ENCODE measurements at regions not wholly inside any gene's neighbourhood (a gene's known extent, or its start where the extent isn't known, plus 50 kb on each side); places are given as distances from the start of the nearest gene placed in this dataset.

- DNase-seq: no peak
Measured at GRCh38 chr4:152089584-152089983, 328.8 kb upstream of the GATB start.

- DNase-seq: no peak
Measured at GRCh38 chr4:152087335-152087734, 326.5 kb upstream of the GATB start.

GRCh38 chr4:152085657-152086056 is 324.9 kb upstream of the GATB start:
- no peak for DNase-seq

DNA sequence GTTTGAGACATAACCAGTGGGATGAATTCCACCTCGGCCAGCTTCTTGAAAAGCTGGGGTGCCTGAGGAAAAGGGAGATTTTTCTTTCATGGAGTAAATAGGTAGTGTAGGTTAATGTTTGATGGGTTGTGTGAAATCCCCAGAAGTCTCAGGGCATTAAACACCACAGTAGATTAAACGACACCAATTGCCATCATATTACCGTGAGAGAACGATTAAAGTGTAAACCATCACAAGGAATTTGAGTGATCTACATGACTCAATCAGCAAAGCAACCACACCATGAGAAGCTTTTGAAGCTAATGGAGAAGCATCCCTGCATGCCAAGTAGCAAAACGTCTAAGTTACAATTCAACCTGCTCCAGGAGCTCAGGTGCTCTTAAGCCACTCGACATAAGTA is 322.5 kb upstream of the GATB start:
- no peak for DNase-seq

- no peak for DNase-seq
Measured at GRCh38 chr4:152081024-152081423, 320.2 kb upstream of the GATB start.

DNA sequence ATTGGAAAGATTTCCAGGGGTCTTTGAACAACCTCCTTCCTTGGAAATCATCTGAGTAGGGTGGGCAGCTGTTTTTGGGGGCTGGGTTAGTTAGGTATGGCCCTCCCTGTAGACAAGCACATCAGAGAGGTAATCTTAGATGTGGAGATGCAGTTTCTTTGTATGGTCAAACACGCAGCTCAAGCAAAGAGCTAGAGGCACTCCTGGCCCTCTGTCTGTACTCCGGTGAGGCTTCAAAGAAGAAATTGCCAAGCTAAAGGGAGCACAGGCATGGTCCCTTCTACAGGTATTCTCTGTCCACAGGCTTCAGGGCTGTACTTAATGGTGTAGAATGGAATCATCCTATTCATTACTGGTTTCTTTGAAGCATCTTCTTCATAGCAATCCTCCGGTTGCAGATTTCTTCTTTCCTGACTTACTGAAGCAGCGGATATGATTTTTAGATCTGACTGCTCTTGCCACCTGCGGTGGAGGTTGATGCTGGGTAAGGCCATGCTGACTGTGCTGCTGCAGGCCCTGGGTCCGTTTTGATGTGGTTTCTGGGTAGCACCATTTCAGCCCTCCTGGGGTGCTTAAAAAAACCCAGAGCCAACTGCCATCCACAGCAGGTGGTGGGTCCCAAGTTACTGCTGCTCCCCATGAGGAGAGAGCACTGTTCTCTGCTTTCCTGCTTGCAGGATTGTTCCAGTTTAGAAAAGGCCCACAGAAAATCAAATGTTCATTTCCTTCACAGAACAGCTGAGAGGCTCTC is 318.9 kb upstream of the GATB start:
- peak; percentile 44 for DNase-seq

DNA sequence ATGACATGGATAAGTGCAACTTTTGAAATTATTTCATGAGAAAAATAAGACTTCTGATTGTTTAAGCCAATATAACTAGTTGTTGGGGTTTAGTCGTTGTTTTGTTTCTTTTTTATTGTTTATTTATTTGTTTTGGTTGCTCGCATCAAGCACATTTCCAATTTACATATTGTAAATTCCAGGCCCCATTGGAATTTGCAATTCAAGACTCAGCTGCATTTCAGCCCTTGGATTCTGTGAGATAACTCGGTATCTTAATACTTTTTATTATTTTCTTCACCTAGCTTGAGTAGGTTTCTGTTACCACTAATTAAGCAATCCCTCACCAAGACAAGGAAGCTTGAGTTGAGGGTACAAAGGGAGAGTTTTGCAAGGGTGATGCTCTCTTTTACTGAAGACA is 318.3 kb upstream of the GATB start:
- no peak for DNase-seq

DNA sequence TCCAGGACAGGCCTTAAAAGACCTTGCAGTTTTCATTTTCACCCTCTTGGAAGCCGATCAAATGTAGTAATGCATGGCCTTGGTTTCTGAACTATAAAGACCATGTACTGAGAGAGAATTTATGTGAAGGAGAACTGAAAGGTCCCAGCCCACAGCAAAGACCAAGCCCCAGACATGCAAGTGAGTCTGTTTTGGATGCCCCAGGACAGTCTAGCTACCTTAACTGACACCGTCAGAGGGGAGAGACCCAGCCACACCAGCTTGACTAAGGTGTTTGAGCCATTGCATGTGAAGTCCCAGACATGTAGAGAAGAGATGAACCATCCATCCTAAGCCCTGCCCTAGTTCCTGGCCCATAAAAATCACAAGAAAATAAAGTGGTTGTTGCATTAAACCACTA is 316.8 kb upstream of the GATB start:
- DNase-seq: no peak

- no peak for DNase-seq
Measured at GRCh38 chr4:152075253-152075928, 314.6 kb upstream of the GATB start.

- DNase-seq: no peak
Measured at GRCh38 chr4:152074573-152074972, 313.8 kb upstream of the GATB start.

- no peak for DNase-seq
Measured at GRCh38 chr4:152074088-152074437, 313.3 kb upstream of the GATB start.

GRCh38 chr4:152073351-152074087 is 312.7 kb upstream of the GATB start:
- DNase-seq: no peak

DNA sequence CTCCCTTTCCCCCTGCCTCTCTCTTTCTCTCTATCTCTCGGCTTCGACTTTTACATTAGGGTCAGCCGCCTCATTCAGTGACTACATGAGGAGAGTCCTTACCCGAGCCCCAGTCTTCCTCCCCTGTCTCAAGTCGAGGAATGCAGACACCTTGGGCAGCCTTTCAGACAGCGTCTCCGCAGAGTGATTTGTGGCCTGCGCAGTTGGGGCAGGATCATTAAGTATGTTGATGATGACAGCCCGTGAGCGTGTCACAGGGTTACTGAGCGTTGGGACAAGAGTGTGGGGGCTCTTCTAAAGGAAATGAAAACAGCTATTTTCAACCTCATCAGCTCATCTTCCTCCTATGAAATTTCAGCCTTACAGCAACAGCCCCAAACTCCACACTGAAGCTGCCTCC is 312.1 kb upstream of the GATB start:
- DNase-seq: no peak

DNA sequence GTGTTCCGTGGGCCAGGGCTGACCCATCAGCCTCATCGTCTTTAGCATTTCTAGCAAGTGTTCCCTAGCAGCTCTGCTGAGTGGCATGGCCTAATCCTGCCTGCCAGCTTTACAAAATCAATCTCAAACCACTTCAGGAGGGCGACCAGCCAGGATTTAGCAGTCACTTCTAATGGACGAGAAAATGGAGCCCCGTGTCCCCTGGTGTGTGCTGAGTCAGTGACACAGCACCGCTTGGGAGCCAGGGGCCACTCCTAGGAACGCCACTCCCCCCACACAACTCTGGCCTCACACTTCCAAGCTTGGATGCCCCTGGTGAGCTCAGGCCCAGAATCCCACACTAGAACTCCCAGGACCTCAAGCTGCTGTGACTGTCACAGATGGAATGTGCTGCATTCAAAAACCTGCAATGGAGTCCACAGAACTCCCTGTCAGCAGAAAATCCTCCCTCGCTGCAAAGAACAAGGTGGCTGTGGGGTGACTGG is 311.2 kb upstream of the GATB start:
- no peak for DNase-seq

DNA sequence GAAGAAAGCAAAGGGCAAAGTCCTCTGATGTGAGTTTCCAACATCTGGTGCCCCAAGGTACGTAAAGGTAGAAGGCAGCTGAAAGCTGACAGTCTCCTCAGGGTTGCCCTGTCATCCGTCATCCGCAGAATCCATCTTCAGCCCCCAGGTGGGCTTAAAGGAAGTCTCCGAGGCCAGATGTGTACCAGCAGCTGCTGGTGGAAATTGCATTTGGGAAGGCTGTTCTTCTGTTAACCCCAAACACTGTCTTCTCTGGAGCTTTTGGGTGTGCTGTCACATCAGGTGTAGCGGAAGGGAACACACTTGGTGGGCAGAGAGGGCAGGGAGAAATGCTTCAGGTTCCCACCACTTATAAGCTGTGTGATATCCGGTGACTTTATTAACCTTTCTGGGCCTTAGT is 310.0 kb upstream of the GATB start:
- DNase-seq: no peak

DNA sequence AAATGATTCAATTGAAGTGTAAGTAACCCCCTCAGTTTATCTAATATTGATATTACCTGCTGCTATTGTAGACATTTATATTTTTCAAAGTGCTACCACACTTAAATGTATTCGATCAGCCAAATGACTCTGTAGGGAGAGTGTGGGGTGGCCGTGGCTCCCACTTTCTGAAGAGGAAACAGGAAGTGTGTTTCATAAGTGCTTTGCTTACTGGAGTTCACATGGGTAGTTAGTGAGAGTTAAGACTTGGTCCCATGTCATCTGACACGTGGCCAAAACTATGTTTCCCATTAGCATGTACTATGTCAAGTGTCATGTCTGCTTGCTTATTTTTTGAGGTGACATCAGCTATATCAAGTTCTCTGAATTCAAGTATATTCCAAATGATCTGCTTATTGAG is 308.1 kb upstream of the GATB start:
- DNase-seq: no peak

DNA sequence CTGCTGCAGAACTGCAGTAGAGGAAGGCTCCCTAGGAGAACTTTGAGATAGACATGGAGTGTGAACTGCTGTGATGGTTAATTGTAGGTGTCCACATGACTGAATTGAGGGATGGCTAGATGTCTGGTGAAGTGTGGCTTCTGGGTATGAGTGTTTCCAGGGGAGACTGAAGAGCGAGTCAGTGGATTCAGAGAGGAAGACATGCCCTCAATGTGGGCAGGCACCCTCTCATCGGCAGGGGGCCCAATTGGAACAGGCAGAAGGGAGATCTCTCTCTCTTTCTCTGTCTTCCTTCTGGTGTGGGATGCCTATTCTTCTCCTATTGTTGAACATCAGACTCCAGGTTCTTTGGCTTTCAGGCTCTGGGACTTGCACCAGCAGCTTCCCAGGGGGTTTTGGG is 304.7 kb upstream of the GATB start:
- DNase-seq: peak; percentile 5

GRCh38 chr4:152064753-152065152 is 303.9 kb upstream of the GATB start:
- DNase-seq: no peak

GRCh38 chr4:152064282-152064681 is 303.5 kb upstream of the GATB start:
- DNase-seq: no peak

- DNase-seq: peak; percentile 27
Measured at GRCh38 chr4:152063621-152064240, 302.9 kb upstream of the GATB start.

- DNase-seq: no peak
Measured at GRCh38 chr4:152062936-152063620, 302.3 kb upstream of the GATB start.

DNA sequence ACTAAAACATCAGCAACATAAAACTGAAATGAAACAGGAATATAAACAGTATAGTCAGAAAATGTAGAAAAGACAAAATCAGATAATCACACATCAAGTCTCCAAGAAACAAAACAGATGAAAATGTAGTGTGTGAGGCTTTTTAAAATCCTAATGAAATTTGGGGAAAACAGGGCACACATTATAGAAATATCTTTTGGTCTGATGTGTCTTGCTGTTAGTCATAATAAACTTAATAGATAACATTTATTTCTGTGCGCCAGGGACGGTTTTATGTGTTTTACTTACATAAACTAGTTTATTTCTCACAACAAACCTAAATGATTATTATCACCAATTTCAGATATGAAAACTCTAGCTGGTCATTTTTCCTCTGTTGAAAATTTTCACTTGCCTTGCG is 293.9 kb upstream of the GATB start:
- DNase-seq: no peak
